HepG2 (cell line): ENCODE measurements at regions not wholly inside any gene's neighbourhood (a gene's known extent, or its start where the extent isn't known, plus 50 kb on each side); places are given as distances from the start of the nearest gene placed in this dataset.

Experiments
- ATAC-seq: fragments of 200-7000 bp; cut with Tn5 transposase; 3 replicates; pipeline ENCODE4 v1.9.1; 2020; ENCODE audit warnings: mild to moderate bottlenecking, moderate library complexity
- BruUV-seq: library from RNA; stranded (reverse); fragments of 400-500 nt; replicated peaks from 2 replicates; lab custom pipeline; 2021; lab: Mats Ljungman, UMichigan
- CTCF ChIA-PET: fragments of 300-600 bp; formaldehyde crosslinking; extraction: SDS; loops from one replicate; lab custom pipeline; 2021; ENCODE audit warnings: low total read pairs, inconsistent platforms, low intra/inter-chr PET ratio; lab: Yijun Ruan, JAX
- POLR2A ChIA-PET: fragments of 350-600 bp; sonication (Branson Sonifier 250); formaldehyde crosslinking; loops from one replicate; lab custom pipeline; 2020; ENCODE audit warnings: antibody characterized with exemption, inconsistent platforms; lab: Yijun Ruan, JAX
- DNase-seq: peaks from one replicate; pipeline ENCODE4 v3.0.0-alpha.2; 2015; ENCODE audit warnings: low spot score
- FAIRE-seq: peaks from 3 replicates; lab custom pipeline; 2011; peaks lifted over from hg19 to GRCh38; lab: Jason Lieb, UNC
- H2AFZ ChIP-seq: one replicate; pipeline ENCODE4 v1.6.1; 2011; ENCODE audit warnings: low read length, inconsistent platforms
- H3K27ac ChIP-seq: fragments of 300-600 bp; 3 replicates; pipeline ENCODE4 v1.8.0; 2011; ENCODE audit warnings: mixed run types, mild to moderate bottlenecking, mixed read lengths, low read length, inconsistent platforms; ENCODE audit not compliant: insufficient read depth; ENCODE audit errors: extremely low read length
- H3K27me3 ChIP-seq, 2 experiments: fragments of 200-600 bp in 1 of 2; 2 replicates in 1 of 2; 3 replicates in 1 of 2; pipeline versions ENCODE4 v1.6.0 to v1.8.0; 2011; ENCODE audit warnings: low read length in 2 of 2, mild to moderate bottlenecking in 2 of 2, moderate library complexity in 2 of 2, inconsistent platforms in 1 of 2; ENCODE audit not compliant: insufficient read depth in 2 of 2, control insufficient read depth in 1 of 2
- H3K36me3 ChIP-seq, 2 experiments: fragments of 200-600 bp in 1 of 2; replicated peaks in 1 of 2; 2 replicates in 1 of 2; 3 replicates in 1 of 2; pipeline versions ENCODE4 v1.5.1 to v1.8.0; 2011; ENCODE audit warnings: low read length in 2 of 2, inconsistent platforms in 1 of 2; ENCODE audit not compliant: insufficient read depth in 2 of 2, control insufficient read depth in 1 of 2
- H3K4me1 ChIP-seq: 2 replicates; pipeline ENCODE4 v1.5.1; 2012; ENCODE audit warnings: low read length, inconsistent platforms; ENCODE audit not compliant: insufficient read depth
- H3K4me2 ChIP-seq: 2 replicates; pipeline ENCODE4 v1.6.0; 2011; ENCODE audit warnings: low read depth, low read length, inconsistent platforms
- H3K4me3 ChIP-seq, 3 experiments: fragments of 200-600 bp in 1 of 3; sonication (generic), shearing (Covaris generic) in 1 of 3; replicated peaks in 1 of 3; 2 replicates each; pipeline ENCODE4 v1.5.1; 2011 to 2016; ENCODE audit warnings: low read length in 3 of 3, inconsistent platforms in 2 of 3, low read depth in 2 of 3, mild to moderate bottlenecking in 2 of 3, control low read depth in 1 of 3, mixed read lengths in 1 of 3; ENCODE audit not compliant: insufficient read depth in 1 of 3
- H3K79me2 ChIP-seq: one replicate; pipeline ENCODE4 v1.6.1; 2011; ENCODE audit warnings: low read length, inconsistent platforms; ENCODE audit not compliant: insufficient read depth
- H3K9ac ChIP-seq: 2 replicates; pipeline ENCODE4 v1.6.0; 2011; ENCODE audit warnings: mild to moderate bottlenecking, low read depth, low read length, inconsistent platforms; ENCODE audit not compliant: insufficient read depth
- H3K9me3 ChIP-seq: 2 replicates; pipeline ENCODE4 v1.5.1; 2012; ENCODE audit warnings: mild to moderate bottlenecking, low read length
- H4K20me1 ChIP-seq: 2 replicates; pipeline ENCODE4 v1.6.0; 2011; ENCODE audit warnings: inconsistent platforms, mild to moderate bottlenecking, low read length, moderate library complexity; ENCODE audit not compliant: insufficient read depth
- CHCHD3 ChIP-seq: sonication (generic); formaldehyde crosslinking; IDR thresholded peaks from 2 replicates; pipeline ENCODE4 v1.8.0; 2022; ENCODE audit warnings: mild to moderate bottlenecking, missing genetic modification reagents, moderate library complexity
- CHD2 ChIP-seq: IDR thresholded peaks from 2 replicates; pipeline ENCODE4 v1.6.1; 2011; ENCODE audit warnings: low read depth, low read length, improper control_type of control experiment
- EEA1 ChIP-seq: sonication (generic); formaldehyde crosslinking; IDR thresholded peaks from 2 replicates; pipeline ENCODE4 v1.5.1; 2020; ENCODE audit warnings: mild to moderate bottlenecking, missing genetic modification reagents, borderline replicate concordance
- EZH2 ChIP-seq: conservative IDR thresholded peaks from 2 replicates; pipeline ENCODE4 v1.6.1; 2012; ENCODE audit warnings: mild to moderate bottlenecking, low read depth, low read length, moderate library complexity
- KLF15 ChIP-seq: sonication (generic); formaldehyde crosslinking; IDR thresholded peaks from 2 replicates; pipeline ENCODE4 v1.8.1; 2023; ENCODE audit warnings: borderline replicate concordance, mild to moderate bottlenecking, inconsistent platforms, missing genetic modification reagents, mixed read lengths
- MATR3 ChIP-seq: sonication (generic); formaldehyde crosslinking; IDR thresholded peaks from 2 replicates; pipeline ENCODE4 v1.4.0; 2020; ENCODE audit warnings: missing genetic modification reagents
- MIER3 ChIP-seq: IDR thresholded peaks from 2 replicates; pipeline ENCODE4 v1.6.1; 2016; ENCODE audit warnings: missing compliant biosample characterization, borderline replicate concordance
- NONO ChIP-seq, 2 experiments: fragments of 450-650 bp in 1 of 2; sonication (generic) in 1 of 2; formaldehyde crosslinking in 1 of 2; IDR thresholded peaks in 1 of 2; conservative IDR thresholded peaks in 1 of 2; 2 replicates each; pipeline versions ENCODE4 v1.6.1 to v1.8.0; 2017 to 2022; ENCODE audit warnings: mild to moderate bottlenecking in 1 of 2, missing genetic modification reagents in 1 of 2, moderate library complexity in 1 of 2
- PATZ1 ChIP-seq: sonication (generic); formaldehyde crosslinking; IDR thresholded peaks from 2 replicates; pipeline ENCODE4 v1.4.0; 2020; ENCODE audit warnings: missing genetic modification reagents
- SRSF4 ChIP-seq: fragments of 200-400 bp; formaldehyde crosslinking; IDR thresholded peaks from one replicate; pipeline ENCODE4 v1.6.1; 2018; ENCODE audit warnings: mild to moderate bottlenecking, low read depth, low read length, moderate library complexity; ENCODE audit not compliant: poor library complexity, severe bottlenecking
- ZHX1 ChIP-seq: sonication (generic); formaldehyde crosslinking; IDR thresholded peaks from 2 replicates; pipeline ENCODE4 v1.8.1; 2022; ENCODE audit warnings: low read depth, mild to moderate bottlenecking, missing genetic modification reagents
- ZNF768 ChIP-seq: sonication (generic); formaldehyde crosslinking; IDR thresholded peaks from 2 replicates; pipeline ENCODE4 v1.4.0; 2020; ENCODE audit warnings: missing genetic modification reagents
- WGBS: methylation state at CpG from one replicate; pipeline ENCODE4 v1.1.6; 2017; ENCODE audit warnings: low lambda C conversion rate; 5-methylcytosine and 5-hydroxymethylcytosine counted together
- in situ Hi-C: cut with HindIII; loops from 2 replicates; pipeline ENCODE4 v1.10.0; 2017; ENCODE audit warnings: low pct_unique_long_range_greater_than_20kb; ENCODE audit not compliant: extremely low pct_ligation_motif_present
- intact Hi-C: fragments of 100-400 bp; cut with micrococcal nuclease; formaldehyde crosslinking; loops from one replicate; pipeline ENCODE4 v1.10.0; 2022; ENCODE audit not compliant: unreplicated experiment

GRCh38 chrX:25742334-25742733, 395.8 kb upstream of the MAGEB18 start:
- intact Hi-C loops (no loop called here), in situ Hi-C loops (no loop called here)
- Histone ChIP-seq H3K9ac (no peak overlapping the region), H3K27ac (no peak overlapping the region), H3K4me2 (no peak overlapping the region), H2AFZ (no peak overlapping the region), H3K36me3 (no peaks in the 10 kb centered on the region), H3K79me2 (no peaks in the 10 kb centered on the region), H3K27me3 (no peaks in the 10 kb centered on the region), H3K9me3 (no peaks in the 10 kb centered on the region), H3K4me1 (no peaks in the 10 kb centered on the region), H3K4me3 (no peak overlapping the region), H4K20me1 (no peaks in the 10 kb centered on the region)
- TF ChIP-seq EZH2 (no peak), MIER3 (CRISPR knock-in tag) (no peak), CHD2 (no peak), EEA1 (CRISPR knock-in tag) (no peak), ZNF768 (CRISPR knock-in tag) (no peak), ZHX1 (no peak), PATZ1 (CRISPR knock-in tag) (no peak), KLF15 (CRISPR knock-in tag) (no peak), MATR3 (CRISPR knock-in tag) (no peak), CHCHD3 (CRISPR knock-in tag) (no peak), SRSF4 (no peak), NONO (IDR thresholded peaks at IDR 0.05) (no peak), NONO (CRISPR knock-in tag; conservative IDR thresholded peaks at IDR 0.05) (no peak)
- ChIA-PET POLR2A (no interaction called here), CTCF (no interaction called here)
- DNase-seq (no peak), ATAC-seq (no peak), FAIRE-seq (no peak)
- 0% methylated on average over 2 of the region's 2 CpGs for WGBS
- BruUV-seq, result no TSS peak
